Esophagus muscularis mucosa (tissue), 4 donors: ENCODE measurements at regions not wholly inside any gene's neighbourhood (a gene's known extent, or its start where the extent isn't known, plus 50 kb on each side); places are given as distances from the start of the nearest gene placed in this dataset.

Source experiments
- DNase-seq: peaks from one replicate; pipeline ENCODE4 v3.0.0-alpha.2; 2017; ENCODE audit errors: extremely low spot score
- H3K27ac ChIP-seq, 4 donors: fragments of 200-600 bp; sonication (generic); replicated peaks in 1 of 4; 1 replicate in 3 of 4; 2 replicates in 1 of 4; pipeline ENCODE4 v1.5.1; 2016 to 2019; ENCODE audit warnings: mild to moderate bottlenecking in 1 of 4
- H3K27me3 ChIP-seq, 4 donors: fragments of 200-600 bp; sonication (generic); one replicate each; pipeline versions ENCODE4 v1.5.1 to v1.6.0; 2016 to 2019
- H3K36me3 ChIP-seq, 4 donors: fragments of 200-600 bp; sonication (generic); one replicate each; pipeline ENCODE4 v1.5.1; 2016 to 2019
- H3K4me1 ChIP-seq, 4 donors: fragments of 200-600 bp; sonication (generic); one replicate each; pipeline ENCODE4 v1.5.1; 2016 to 2019
- H3K4me3 ChIP-seq, 4 donors: fragments of 200-600 bp; sonication (generic); 1 replicate in 2 of 4; 2 replicates in 2 of 4; pipeline ENCODE4 v1.5.1; 2016 to 2019; ENCODE audit warnings: mild to moderate bottlenecking in 4 of 4, moderate library complexity in 1 of 4
- H3K9me3 ChIP-seq, 4 donors: fragments of 200-600 bp; sonication (generic); 1 replicate in 3 of 4; 2 replicates in 1 of 4; pipeline ENCODE4 v1.5.1; 2016 to 2019
- CTCF ChIP-seq, 3 experiments: fragments of 200-600 bp in 2 of 3; fragments of 450-650 bp in 1 of 3; sonication (generic) in 2 of 3; IDR thresholded peaks; one replicate each; pipeline ENCODE4 v1.5.1; 2017 to 2019; ENCODE audit warnings: antibody characterized with exemption in 3 of 3, mild to moderate bottlenecking in 2 of 3, moderate library complexity in 1 of 3
- EP300 ChIP-seq: sonication (generic); formaldehyde crosslinking; IDR thresholded peaks from one replicate; pipeline ENCODE4 v1.6.1; 2017; ENCODE audit warnings: antibody characterized with exemption
- POLR2A ChIP-seq: fragments of 450-650 bp; IDR thresholded peaks from one replicate; pipeline ENCODE4 v1.6.1; 2017; ENCODE audit warnings: antibody characterized with exemption, moderate library complexity, mild to moderate bottlenecking, low read depth
- POLR2AphosphoS5 ChIP-seq, 2 donors: sonication (generic); formaldehyde crosslinking; IDR thresholded peaks; one replicate each; pipeline ENCODE4 v1.6.1; 2017; ENCODE audit warnings: antibody characterized with exemption in 2 of 2
- WGBS: methylation state at CpG from one replicate; pipeline ENCODE4 v1.1.5; 2018; 5-methylcytosine and 5-hydroxymethylcytosine counted together
- intact Hi-C: fragments of 100-400 bp; cut with DNase I; formaldehyde crosslinking; loops from one replicate; pipeline ENCODE4 v1.15.1; 2023

- Histone ChIP-seq H3K27me3 (no peaks in the 10 kb centered on the region), H3K36me3 (no peaks in the 10 kb centered on the region), H3K4me3 (no peak overlapping the region), H3K9me3 (no peaks in the 10 kb centered on the region), H3K27ac (no peak overlapping the region), H3K4me1 (peaks cover 11 to 17% (median 14%) of the 10 kb centered on the region in 4 donors)
- intact Hi-C loops, result no loop called here
- WGBS, result 88% methylated on average over 13 of the region's 13 CpGs
- no peak for DNase-seq
- no peak for TF ChIP-seq POLR2AphosphoS5 (IDR thresholded peaks at IDR 0.05)
- TF ChIP-seq CTCF (IDR thresholded peaks at IDR 0.05), result no peak
- no peak for TF ChIP-seq POLR2A
- TF ChIP-seq EP300, result no peak
These were observed 115.9 kb downstream of the LY86 start for GRCh38 chr6:6704103-6705060.

DNA sequence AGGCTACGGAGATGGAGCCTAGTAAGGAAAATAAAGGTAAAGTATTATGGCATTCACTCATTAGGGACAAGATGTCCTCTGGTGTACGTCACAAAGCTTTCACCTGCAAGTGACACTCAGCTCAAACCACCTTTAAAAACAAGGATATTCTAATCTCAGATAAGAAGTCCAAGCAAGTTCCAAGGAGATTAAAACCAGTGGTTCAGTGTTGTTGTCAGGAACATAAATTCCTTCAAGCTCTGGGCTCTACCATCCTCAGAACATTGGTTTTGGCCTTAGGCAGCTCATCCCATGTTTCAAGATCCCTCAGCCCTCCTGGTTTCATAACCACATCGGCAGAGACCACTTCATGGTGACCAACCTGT lies 116.5 kb downstream of the LY86 start:
- TF ChIP-seq CTCF (IDR thresholded peaks at IDR 0.05), result no peak
- TF ChIP-seq POLR2AphosphoS5 (IDR thresholded peaks at IDR 0.05), result no peak
- no peak for TF ChIP-seq EP300
- no peak for TF ChIP-seq POLR2A
- intact Hi-C loops, result no loop called here
- DNase-seq, result no peak
- no peaks in the 10 kb centered on the region for H3K9me3 ChIP-seq
- no peaks in the 10 kb centered on the region for H3K27me3 ChIP-seq
- no peak overlapping the region for H3K4me3 ChIP-seq
- H3K36me3 ChIP-seq, result no peaks in the 10 kb centered on the region
- H3K27ac ChIP-seq, result no peak overlapping the region
- 95% methylated on average over 3 of the region's 3 CpGs for WGBS
- H3K4me1 ChIP-seq, result peaks cover 5 to 10% (median 7%) of the 10 kb centered on the region in 4 donors

- intact Hi-C loops, result no loop called here
- Histone ChIP-seq H3K4me1 (no peaks in the 10 kb centered on the region), H3K36me3 (peaks cover 0 to 5% (median 0%) of the 10 kb centered on the region in 4 donors), H3K27ac (no peak overlapping the region), H3K9me3 (no peaks in the 10 kb centered on the region), H3K4me3 (no peak overlapping the region), H3K27me3 (no peaks in the 10 kb centered on the region)
- DNase-seq, result no peak
- TF ChIP-seq POLR2A (no peak), EP300 (no peak), POLR2AphosphoS5 (IDR thresholded peaks at IDR 0.05) (no peak), CTCF (IDR thresholded peaks at IDR 0.05) (no peak)
- 94% methylated on average over 13 of the region's 13 CpGs for WGBS
These were observed 117.6 kb downstream of the LY86 start for GRCh38 chr6:6705915-6706675.

DNA sequence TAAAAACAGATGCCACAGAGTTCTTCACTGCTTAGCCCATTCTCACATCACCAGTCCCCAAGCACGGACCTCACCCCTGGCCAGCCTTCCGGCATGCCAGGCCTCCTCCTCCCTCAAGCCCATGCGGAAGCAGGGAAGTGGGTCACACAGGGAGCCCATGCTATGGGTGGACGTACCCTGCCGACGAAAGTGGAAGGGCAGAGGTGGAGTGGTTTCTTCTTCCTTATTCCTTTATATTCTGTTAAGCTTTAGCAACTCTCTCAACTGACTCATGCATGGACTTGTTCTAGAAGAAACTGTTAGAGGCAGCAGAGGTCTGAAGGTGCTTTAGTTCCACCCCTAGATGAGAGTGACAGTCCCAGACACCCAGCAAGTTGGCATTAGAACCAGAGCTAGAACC lies 118.6 kb downstream of the LY86 start:
- Histone ChIP-seq H3K4me3 (no peak overlapping the region), H3K27me3 (no peaks in the 10 kb centered on the region), H3K9me3 (no peaks in the 10 kb centered on the region), H3K4me1 (peaks cover 0 to 6% (median under 1%) of the 10 kb centered on the region in 4 donors), H3K27ac (no peak overlapping the region), H3K36me3 (peaks cover 0 to 5% (median 0%) of the 10 kb centered on the region in 4 donors)
- intact Hi-C loops, result no loop called here
- DNase-seq, result no peak
- TF ChIP-seq CTCF (IDR thresholded peaks at IDR 0.05), result no peak
- no peak for TF ChIP-seq EP300
- TF ChIP-seq POLR2A, result no peak
- WGBS, result 85% methylated on average over 6 of the region's 6 CpGs
